Calu3 (cell line): ENCODE measurements at regions not wholly inside any gene's neighbourhood (a gene's known extent, or its start where the extent isn't known, plus 50 kb on each side); places are given as distances from the start of the nearest gene placed in this dataset.

ENCODE experiments used
- BruUV-seq: library from RNA; stranded (reverse); fragments of 400-500 nt; replicated peaks from 2 replicates; lab custom pipeline; 2021; lab: Mats Ljungman, UMichigan
- CTCF ChIA-PET: fragments of 300-600 bp; sonication (Branson Sonifier 250); formaldehyde crosslinking; loops from one replicate; lab custom pipeline; 2022; ENCODE audit warnings: antibody characterized with exemption; lab: Charles Lee
- DNase-seq: peaks from one replicate; pipeline ENCODE4 v3.0.0; 2022
- H3K27ac Mint-ChIP-seq: one replicate; pipeline ENCODE4 v1.8.0; 2022; ENCODE audit warnings: mixed read lengths; ENCODE audit not compliant: unreplicated experiment
- H3K27me3 Mint-ChIP-seq: one replicate; pipeline ENCODE4 v1.8.0; 2022; ENCODE audit warnings: mixed read lengths; ENCODE audit not compliant: unreplicated experiment
- H3K36me3 Mint-ChIP-seq: one replicate; pipeline ENCODE4 v1.8.0; 2022; ENCODE audit warnings: mild to moderate bottlenecking, moderate library complexity, mixed read lengths; ENCODE audit not compliant: insufficient read depth, unreplicated experiment
- H3K4me1 Mint-ChIP-seq: one replicate; pipeline ENCODE4 v1.8.0; 2022; ENCODE audit warnings: mild to moderate bottlenecking, low read depth, mixed read lengths; ENCODE audit not compliant: unreplicated experiment
- H3K4me3 Mint-ChIP-seq: one replicate; pipeline ENCODE4 v1.8.0; 2022; ENCODE audit warnings: mild to moderate bottlenecking, low read depth, moderate library complexity, mixed read lengths; ENCODE audit not compliant: unreplicated experiment
- H3K9me3 Mint-ChIP-seq: one replicate; pipeline ENCODE4 v1.8.0; 2022; ENCODE audit warnings: low read depth, mixed read lengths; ENCODE audit not compliant: unreplicated experiment
- CTCF ChIP-seq: fragments of 200-600 bp; IDR thresholded peaks from one replicate; pipeline ENCODE4 v1.8.0; 2022; ENCODE audit warnings: antibody characterized with exemption; ENCODE audit not compliant: unreplicated experiment
- intact Hi-C: fragments of 100-400 bp; cut with micrococcal nuclease; formaldehyde crosslinking; loops from one replicate; pipeline ENCODE4 v1.10.0; 2022; ENCODE audit not compliant: unreplicated experiment

GRCh38 chr2:3130444-3130843 lies 247.2 kb downstream of the EIPR1 start:
- BruUV-seq: no TSS peak
- no peak overlapping the region for H3K4me3 Mint-ChIP-seq
- CTCF ChIA-PET: no interaction called here

DNA sequence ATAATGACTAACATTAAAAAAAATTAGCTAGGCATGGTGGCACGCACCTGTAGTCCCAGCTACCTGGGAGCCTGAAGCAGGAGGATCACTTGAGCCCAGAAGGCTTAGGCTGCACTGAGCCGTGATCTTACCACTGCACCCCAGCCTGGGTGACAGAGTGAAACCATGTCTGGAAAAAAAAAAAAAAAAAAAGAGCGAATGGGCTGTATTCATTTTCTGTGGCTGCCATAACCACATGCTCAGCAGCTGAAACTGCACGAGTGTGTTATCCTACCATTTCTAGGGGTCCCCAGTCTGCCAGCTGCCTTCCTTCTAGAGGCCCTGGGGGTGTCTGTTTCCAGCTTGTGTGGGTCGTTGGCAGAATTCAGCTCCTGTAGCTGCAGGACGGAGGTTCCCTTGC lies 247.8 kb downstream of the EIPR1 start:
- no peak for TF ChIP-seq CTCF
- Mint-ChIP-seq H3K36me3 (no peaks in the 10 kb centered on the region), H3K4me1 (no peaks in the 10 kb centered on the region), H3K27ac (no peak overlapping the region), H3K27me3 (no peaks in the 10 kb centered on the region), H3K9me3 (no peaks in the 10 kb centered on the region), H3K4me3 (no peak overlapping the region)
- intact Hi-C loops: no loop called here
- CTCF ChIA-PET: no interaction called here
- DNase-seq: no peak
- BruUV-seq: no TSS peak

More at GRCh38 chr2:3130444-3130843, 247.2 kb downstream of the EIPR1 start:
- DNase-seq: no peak
- intact Hi-C loops: no loop called here
- TF ChIP-seq CTCF: no peak
- no peak overlapping the region for H3K27ac Mint-ChIP-seq
- H3K9me3 Mint-ChIP-seq: no peaks in the 10 kb centered on the region
- H3K36me3 Mint-ChIP-seq: no peaks in the 10 kb centered on the region
- H3K4me1 Mint-ChIP-seq: no peaks in the 10 kb centered on the region
- H3K27me3 Mint-ChIP-seq: no peaks in the 10 kb centered on the region

DNA sequence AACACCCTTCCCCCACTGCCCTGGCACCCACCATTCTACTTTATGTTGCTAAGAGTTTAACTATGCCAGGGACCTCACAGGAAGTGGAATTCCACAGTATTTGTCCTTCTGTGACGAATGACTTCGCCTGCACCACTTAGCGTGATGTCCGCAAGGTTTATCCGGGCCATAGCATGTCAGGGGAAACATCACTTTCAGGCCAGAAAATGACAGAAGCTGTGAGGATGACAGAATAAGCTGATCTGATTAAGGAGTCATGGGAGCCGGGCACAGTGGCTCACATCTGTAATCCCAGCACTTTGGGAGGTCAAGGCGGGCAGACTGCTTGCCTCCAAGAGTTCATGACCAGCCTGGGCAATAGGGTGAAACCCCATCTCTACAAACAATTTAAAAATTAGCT lies 248.8 kb downstream of the EIPR1 start:
- DNase-seq: no peak
- BruUV-seq: no TSS peak
- no peaks in the 10 kb centered on the region for H3K9me3 Mint-ChIP-seq
- no peaks in the 10 kb centered on the region for H3K4me1 Mint-ChIP-seq
- intact Hi-C loops: no loop called here
- H3K27ac Mint-ChIP-seq: no peak overlapping the region
- H3K36me3 Mint-ChIP-seq: no peaks in the 10 kb centered on the region
- no peak overlapping the region for H3K4me3 Mint-ChIP-seq
- CTCF ChIA-PET: no interaction called here
- no peaks in the 10 kb centered on the region for H3K27me3 Mint-ChIP-seq
- no peak for TF ChIP-seq CTCF

DNA sequence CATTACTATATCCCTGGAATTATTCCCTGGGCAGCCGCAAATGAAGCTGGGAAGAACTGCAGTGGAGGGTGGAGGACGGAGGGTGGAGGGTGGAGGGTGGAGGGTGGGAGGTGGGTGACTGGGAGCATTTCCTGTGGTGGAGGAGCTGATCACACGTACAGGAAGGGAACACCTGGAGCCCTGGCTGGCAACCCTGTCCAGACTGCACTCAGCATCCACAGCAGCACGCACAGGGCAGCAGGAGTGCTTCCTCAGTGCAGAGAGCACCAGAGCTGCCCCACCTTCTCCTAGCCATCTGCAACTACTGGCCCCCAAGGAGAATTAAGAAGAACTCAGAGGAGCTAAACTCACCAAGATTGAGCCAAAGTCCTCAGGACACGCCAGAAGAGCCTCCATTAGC lies 249.9 kb downstream of the EIPR1 start:
- BruUV-seq: no TSS peak

More for the DNA sequence above, 249.9 kb downstream of the EIPR1 start:
- intact Hi-C loops: no loop called here
- Mint-ChIP-seq H3K4me3 (no peak overlapping the region), H3K27ac (no peak overlapping the region), H3K4me1 (no peaks in the 10 kb centered on the region), H3K36me3 (no peaks in the 10 kb centered on the region), H3K27me3 (no peaks in the 10 kb centered on the region), H3K9me3 (no peaks in the 10 kb centered on the region)
- no peak for TF ChIP-seq CTCF
- DNase-seq: no peak
- CTCF ChIA-PET: interaction anchor here (0.7 kb wide), 1 partner anchor 95 kb away, joined by 3 read pairs; no protein-coding TSS in a partner anchor
